DND-41 (cell line): ENCODE measurements at regions not wholly inside any gene's neighbourhood (a gene's known extent, or its start where the extent isn't known, plus 50 kb on each side); places are given as distances from the start of the nearest gene placed in this dataset.

Experiments used
- EZH2 ChIP-seq: IDR thresholded peaks from 3 replicates; pipeline ENCODE4 v1.6.1; 2012; ENCODE audit warnings: borderline replicate concordance, low read depth, mild to moderate bottlenecking, moderate library complexity, low read length, inconsistent platforms; ENCODE audit not compliant: severe bottlenecking
- TF ChIP-seq, protein P1 (sequence below): IDR thresholded peaks from 2 replicates; pipeline ENCODE4 v1.5.1; 2012; ENCODE audit warnings: borderline replicate concordance, low read length, moderate library complexity, mild to moderate bottlenecking; ENCODE audit not compliant: poor library complexity, severe bottlenecking; ENCODE audit errors: extremely low read depth

DNA sequence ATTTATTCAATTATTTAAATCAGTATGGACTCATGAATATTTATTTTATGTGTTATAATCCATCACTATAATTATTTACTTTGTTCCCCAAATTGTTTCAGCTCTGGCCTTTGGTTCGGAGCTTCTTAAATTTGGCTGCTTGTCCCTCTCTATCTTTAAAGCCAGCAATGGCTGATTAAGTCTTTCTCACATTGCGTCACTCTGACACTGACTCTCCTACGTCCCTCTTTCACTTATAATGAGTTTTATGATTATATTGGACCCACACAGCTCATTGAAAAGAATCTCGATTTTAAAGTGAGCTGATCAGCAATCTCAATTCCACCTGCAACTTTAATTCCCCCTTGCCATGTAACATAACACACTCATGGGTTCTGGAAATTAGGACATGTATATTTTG, 185.2 kb upstream of the SLC39A10 start:
- TF ChIP-seq EZH2 = no peak
- TF ChIP-seq, protein P1, sequence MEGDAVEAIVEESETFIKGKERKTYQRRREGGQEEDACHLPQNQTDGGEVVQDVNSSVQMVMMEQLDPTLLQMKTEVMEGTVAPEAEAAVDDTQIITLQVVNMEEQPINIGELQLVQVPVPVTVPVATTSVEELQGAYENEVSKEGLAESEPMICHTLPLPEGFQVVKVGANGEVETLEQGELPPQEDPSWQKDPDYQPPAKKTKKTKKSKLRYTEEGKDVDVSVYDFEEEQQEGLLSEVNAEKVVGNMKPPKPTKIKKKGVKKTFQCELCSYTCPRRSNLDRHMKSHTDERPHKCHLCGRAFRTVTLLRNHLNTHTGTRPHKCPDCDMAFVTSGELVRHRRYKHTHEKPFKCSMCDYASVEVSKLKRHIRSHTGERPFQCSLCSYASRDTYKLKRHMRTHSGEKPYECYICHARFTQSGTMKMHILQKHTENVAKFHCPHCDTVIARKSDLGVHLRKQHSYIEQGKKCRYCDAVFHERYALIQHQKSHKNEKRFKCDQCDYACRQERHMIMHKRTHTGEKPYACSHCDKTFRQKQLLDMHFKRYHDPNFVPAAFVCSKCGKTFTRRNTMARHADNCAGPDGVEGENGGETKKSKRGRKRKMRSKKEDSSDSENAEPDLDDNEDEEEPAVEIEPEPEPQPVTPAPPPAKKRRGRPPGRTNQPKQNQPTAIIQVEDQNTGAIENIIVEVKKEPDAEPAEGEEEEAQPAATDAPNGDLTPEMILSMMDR = no peak
